ENCODE measurements at regions not wholly inside any gene's neighbourhood (a gene's known extent, or its start where the extent isn't known, plus 50 kb on each side); places are given as distances from the start of the nearest gene placed in this dataset.

DNA sequence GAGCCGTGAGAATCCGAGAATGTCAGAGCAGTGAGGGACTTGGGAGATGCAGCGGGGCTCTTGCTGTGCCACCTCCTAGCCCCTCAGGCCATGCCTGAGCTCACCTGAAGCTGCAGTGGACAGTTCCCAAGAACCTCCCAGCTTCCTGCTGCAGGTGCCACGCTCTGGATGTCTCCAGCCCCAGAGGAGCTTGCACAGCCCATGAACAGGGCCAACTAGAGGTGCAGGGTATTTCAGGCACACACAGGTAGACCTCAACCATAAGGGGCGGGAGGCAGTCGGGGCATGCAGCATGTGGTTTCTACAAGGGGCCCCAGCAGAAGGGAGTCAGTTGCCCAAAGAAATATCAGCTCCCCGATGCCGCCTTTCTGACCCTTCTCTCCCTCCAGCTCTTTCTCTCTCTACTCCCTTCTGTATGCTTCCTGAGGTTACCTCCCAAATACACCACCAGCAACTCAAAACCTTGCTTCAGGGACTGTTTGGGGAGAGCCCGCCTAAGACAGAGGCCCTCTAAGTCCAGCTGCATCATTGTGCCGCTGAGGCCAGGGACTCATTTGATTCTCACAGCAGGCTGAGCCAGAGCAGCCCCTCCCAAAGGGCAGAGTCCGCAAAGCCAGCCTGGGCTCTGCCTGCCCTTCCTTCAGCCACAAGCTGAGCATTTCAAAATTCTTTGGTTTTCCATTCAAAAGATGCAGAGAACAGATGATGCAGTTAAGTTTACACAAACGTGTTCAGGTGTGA is 209.8 kb downstream of the MATN1 start:
- H3K4me3 Mint-ChIP-seq, result no peak overlapping the region
- TF ChIP-seq, protein P1, sequence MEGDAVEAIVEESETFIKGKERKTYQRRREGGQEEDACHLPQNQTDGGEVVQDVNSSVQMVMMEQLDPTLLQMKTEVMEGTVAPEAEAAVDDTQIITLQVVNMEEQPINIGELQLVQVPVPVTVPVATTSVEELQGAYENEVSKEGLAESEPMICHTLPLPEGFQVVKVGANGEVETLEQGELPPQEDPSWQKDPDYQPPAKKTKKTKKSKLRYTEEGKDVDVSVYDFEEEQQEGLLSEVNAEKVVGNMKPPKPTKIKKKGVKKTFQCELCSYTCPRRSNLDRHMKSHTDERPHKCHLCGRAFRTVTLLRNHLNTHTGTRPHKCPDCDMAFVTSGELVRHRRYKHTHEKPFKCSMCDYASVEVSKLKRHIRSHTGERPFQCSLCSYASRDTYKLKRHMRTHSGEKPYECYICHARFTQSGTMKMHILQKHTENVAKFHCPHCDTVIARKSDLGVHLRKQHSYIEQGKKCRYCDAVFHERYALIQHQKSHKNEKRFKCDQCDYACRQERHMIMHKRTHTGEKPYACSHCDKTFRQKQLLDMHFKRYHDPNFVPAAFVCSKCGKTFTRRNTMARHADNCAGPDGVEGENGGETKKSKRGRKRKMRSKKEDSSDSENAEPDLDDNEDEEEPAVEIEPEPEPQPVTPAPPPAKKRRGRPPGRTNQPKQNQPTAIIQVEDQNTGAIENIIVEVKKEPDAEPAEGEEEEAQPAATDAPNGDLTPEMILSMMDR (IDR thresholded peaks at IDR 0.05; ENCODE audit: unreplicated experiment in 3 of 3), result no peak
- H3K4me1 Mint-ChIP-seq, result no peaks in the 10 kb centered on the region
- H3K9me3 Mint-ChIP-seq, result no peaks in the 10 kb centered on the region
- no peak overlapping the region for H3K27ac Mint-ChIP-seq
- no peaks in the 10 kb centered on the region for H3K36me3 Mint-ChIP-seq (ENCODE audit: low read depth)
- H3K27me3 Mint-ChIP-seq (ENCODE audit: low read depth), result peaks cover 34% of the 10 kb centered on the region

DNA sequence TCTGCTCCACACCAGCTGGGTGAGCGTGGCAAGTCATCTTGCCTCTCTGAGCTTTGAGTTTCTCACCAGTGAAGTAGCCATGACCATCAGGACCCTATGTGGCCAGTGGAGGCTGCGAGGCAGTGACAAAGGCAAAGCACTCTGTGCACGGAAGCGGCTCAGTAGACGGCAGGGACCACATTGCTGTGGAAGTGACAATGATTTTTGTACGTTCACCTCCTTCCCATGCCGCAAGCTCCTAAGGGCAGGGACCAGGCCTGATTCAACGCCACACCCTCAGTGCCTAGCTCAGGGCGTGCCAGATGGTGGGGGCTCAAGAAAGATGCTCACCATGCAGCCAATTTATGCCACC is 210.5 kb downstream of the MATN1 start:
- Mint-ChIP-seq H3K4me3 (no peak overlapping the region), H3K9me3 (no peaks in the 10 kb centered on the region), H3K36me3 (ENCODE audit: low read depth) (no peaks in the 10 kb centered on the region), H3K27me3 (ENCODE audit: low read depth) (peaks cover 37% of the 10 kb centered on the region), H3K27ac (no peak overlapping the region), H3K4me1 (no peaks in the 10 kb centered on the region)
- TF ChIP-seq, protein P1 (IDR thresholded peaks at IDR 0.05; ENCODE audit: unreplicated experiment in 3 of 3), result no peak

GRCh38 chr1:30511991-30512913 is 211.1 kb downstream of the MATN1 start:
- H3K36me3 Mint-ChIP-seq (ENCODE audit: low read depth), result no peaks in the 10 kb centered on the region
- peaks cover 33% of the 10 kb centered on the region for H3K27me3 Mint-ChIP-seq (ENCODE audit: low read depth)
- H3K4me3 Mint-ChIP-seq, result no peak overlapping the region
- TF ChIP-seq, protein P1 (IDR thresholded peaks at IDR 0.05; ENCODE audit: unreplicated experiment in 3 of 3), result no peak
- H3K9me3 Mint-ChIP-seq, result no peaks in the 10 kb centered on the region
- H3K27ac Mint-ChIP-seq, result no peak overlapping the region
- H3K4me1 Mint-ChIP-seq, result no peaks in the 10 kb centered on the region

GRCh38 chr1:30511563-30511962 is 211.8 kb downstream of the MATN1 start:
- TF ChIP-seq, protein P1 (IDR thresholded peaks at IDR 0.05; ENCODE audit: unreplicated experiment in 3 of 3), result no peak
- H3K27ac Mint-ChIP-seq, result no peak overlapping the region
- H3K4me3 Mint-ChIP-seq, result no peak overlapping the region
- H3K4me1 Mint-ChIP-seq, result no peaks in the 10 kb centered on the region
- H3K27me3 Mint-ChIP-seq (ENCODE audit: low read depth), result peaks cover 30% of the 10 kb centered on the region
- no peaks in the 10 kb centered on the region for H3K36me3 Mint-ChIP-seq (ENCODE audit: low read depth)
- no peaks in the 10 kb centered on the region for H3K9me3 Mint-ChIP-seq

GRCh38 chr1:30511106-30511505 is 212.3 kb downstream of the MATN1 start:
- peaks cover 32% of the 10 kb centered on the region for H3K27me3 Mint-ChIP-seq (ENCODE audit: low read depth)
- H3K9me3 Mint-ChIP-seq, result no peaks in the 10 kb centered on the region
- H3K4me1 Mint-ChIP-seq, result no peaks in the 10 kb centered on the region
- no peaks in the 10 kb centered on the region for H3K36me3 Mint-ChIP-seq (ENCODE audit: low read depth)
- TF ChIP-seq, protein P1 (IDR thresholded peaks at IDR 0.05; ENCODE audit: unreplicated experiment in 3 of 3), result no peak
- H3K27ac Mint-ChIP-seq, result no peak overlapping the region
- no peak overlapping the region for H3K4me3 Mint-ChIP-seq
